RWPE2 (cell line): ENCODE measurements at regions not wholly inside any gene's neighbourhood (a gene's known extent, or its start where the extent isn't known, plus 50 kb on each side); places are given as distances from the start of the nearest gene placed in this dataset.

Source experiments
- ATAC-seq: fragments of 200-7000 bp; cut with Tn5 transposase; 3 replicates; pipeline ENCODE4 v1.9.1; 2021; ENCODE audit warnings: low read depth
- DNase-seq: peaks from one replicate; pipeline ENCODE4 v3.0.0-alpha.2; 2020; ENCODE audit warnings: low spot score
- H3K27ac ChIP-seq: fragments of 450-650 bp; 2 replicates; pipeline ENCODE4 v1.5.1; 2017; ENCODE audit warnings: mild to moderate bottlenecking; ENCODE audit not compliant: poor library complexity, severe bottlenecking
- H3K27me3 ChIP-seq: fragments of 250-450 bp; sonication (Bioruptor Pico); 2 replicates; pipeline ENCODE4 v1.5.1; 2021; ENCODE audit warnings: mild to moderate bottlenecking, moderate library complexity; ENCODE audit not compliant: insufficient read depth, poor library complexity, severe bottlenecking
- H3K36me3 ChIP-seq: fragments of 250-450 bp; sonication (Bioruptor Pico); 2 replicates; pipeline ENCODE4 v1.5.1; 2020; ENCODE audit warnings: low read depth, mild to moderate bottlenecking, moderate library complexity
- H3K4me1 ChIP-seq: fragments of 250-450 bp; sonication (Bioruptor Pico); 2 replicates; pipeline ENCODE4 v1.5.1; 2021; ENCODE audit warnings: mild to moderate bottlenecking, moderate library complexity; ENCODE audit not compliant: insufficient read depth, poor library complexity, severe bottlenecking
- H3K4me3 ChIP-seq: fragments of 250-450 bp; sonication (Bioruptor Pico); 2 replicates; pipeline ENCODE4 v1.5.1; 2021; ENCODE audit warnings: mild to moderate bottlenecking, moderate library complexity; ENCODE audit not compliant: severe bottlenecking
- H3K9me3 ChIP-seq: fragments of 250-450 bp; sonication (Bioruptor Pico); 2 replicates; pipeline ENCODE4 v1.5.1; 2021; ENCODE audit warnings: mild to moderate bottlenecking, moderate library complexity; ENCODE audit not compliant: severe bottlenecking
- TF ChIP-seq, protein P1 (sequence below): fragments of 450-650 bp; IDR thresholded peaks from one replicate; pipeline ENCODE4 v1.5.1; 2017; ENCODE audit warnings: mild to moderate bottlenecking, moderate library complexity; ENCODE audit not compliant: poor library complexity, severe bottlenecking

DNA sequence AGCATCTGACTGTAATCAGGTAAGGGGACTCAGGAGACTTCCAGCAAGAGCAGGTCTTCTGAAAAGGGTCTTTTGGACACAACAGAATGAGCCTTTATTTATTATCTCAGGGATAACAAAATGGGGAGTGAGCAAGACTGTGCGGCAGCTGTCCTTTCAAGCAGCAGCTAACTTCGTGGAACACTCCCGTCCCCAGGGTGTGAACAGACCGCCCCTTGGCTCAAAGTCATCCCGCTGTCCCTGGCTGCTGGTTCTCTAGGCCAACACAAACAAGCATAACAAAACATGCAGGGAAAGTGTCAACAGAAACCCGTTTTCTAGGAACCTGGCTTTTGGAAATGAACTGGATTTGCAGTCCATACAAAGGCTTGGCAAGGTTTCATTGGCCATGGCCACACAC is 787.9 kb upstream of the FANCL start:
- Histone ChIP-seq H3K36me3 (no peaks in the 10 kb centered on the region), H3K27me3 (no peaks in the 10 kb centered on the region), H3K27ac (no peak overlapping the region), H3K4me1 (no peaks in the 10 kb centered on the region), H3K4me3 (no peak overlapping the region), H3K9me3 (no peaks in the 10 kb centered on the region)
- DNase-seq (no peak), ATAC-seq (no peak)
- TF ChIP-seq, protein P1, sequence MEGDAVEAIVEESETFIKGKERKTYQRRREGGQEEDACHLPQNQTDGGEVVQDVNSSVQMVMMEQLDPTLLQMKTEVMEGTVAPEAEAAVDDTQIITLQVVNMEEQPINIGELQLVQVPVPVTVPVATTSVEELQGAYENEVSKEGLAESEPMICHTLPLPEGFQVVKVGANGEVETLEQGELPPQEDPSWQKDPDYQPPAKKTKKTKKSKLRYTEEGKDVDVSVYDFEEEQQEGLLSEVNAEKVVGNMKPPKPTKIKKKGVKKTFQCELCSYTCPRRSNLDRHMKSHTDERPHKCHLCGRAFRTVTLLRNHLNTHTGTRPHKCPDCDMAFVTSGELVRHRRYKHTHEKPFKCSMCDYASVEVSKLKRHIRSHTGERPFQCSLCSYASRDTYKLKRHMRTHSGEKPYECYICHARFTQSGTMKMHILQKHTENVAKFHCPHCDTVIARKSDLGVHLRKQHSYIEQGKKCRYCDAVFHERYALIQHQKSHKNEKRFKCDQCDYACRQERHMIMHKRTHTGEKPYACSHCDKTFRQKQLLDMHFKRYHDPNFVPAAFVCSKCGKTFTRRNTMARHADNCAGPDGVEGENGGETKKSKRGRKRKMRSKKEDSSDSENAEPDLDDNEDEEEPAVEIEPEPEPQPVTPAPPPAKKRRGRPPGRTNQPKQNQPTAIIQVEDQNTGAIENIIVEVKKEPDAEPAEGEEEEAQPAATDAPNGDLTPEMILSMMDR: no peak

DNA sequence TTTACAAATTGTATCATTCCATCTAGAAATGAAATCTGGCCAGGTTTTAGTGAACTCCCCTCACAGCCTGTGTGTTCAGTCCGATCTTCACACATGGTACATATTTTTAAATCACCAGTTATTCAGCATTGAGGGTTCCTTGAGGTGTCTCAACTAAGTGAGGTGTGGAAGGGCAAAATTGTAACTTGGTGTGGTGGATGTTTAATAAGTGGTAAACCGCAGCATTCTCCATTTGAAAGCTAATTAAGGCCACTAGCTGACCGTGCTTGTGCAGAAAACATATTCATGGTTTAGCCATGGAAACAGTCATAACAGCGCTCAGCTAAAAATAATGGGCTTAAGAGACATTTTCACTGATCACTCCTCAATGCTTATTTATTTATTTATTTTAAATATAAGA is 786.2 kb upstream of the FANCL start:
- no peaks in the 10 kb centered on the region for H3K27me3 ChIP-seq
- TF ChIP-seq, protein P1: no peak
- H3K4me1 ChIP-seq: no peaks in the 10 kb centered on the region
- DNase-seq: no peak
- H3K36me3 ChIP-seq: no peaks in the 10 kb centered on the region
- no peak overlapping the region for H3K4me3 ChIP-seq
- no peaks in the 10 kb centered on the region for H3K9me3 ChIP-seq
- ATAC-seq: no peak
- H3K27ac ChIP-seq: no peak overlapping the region

DNA sequence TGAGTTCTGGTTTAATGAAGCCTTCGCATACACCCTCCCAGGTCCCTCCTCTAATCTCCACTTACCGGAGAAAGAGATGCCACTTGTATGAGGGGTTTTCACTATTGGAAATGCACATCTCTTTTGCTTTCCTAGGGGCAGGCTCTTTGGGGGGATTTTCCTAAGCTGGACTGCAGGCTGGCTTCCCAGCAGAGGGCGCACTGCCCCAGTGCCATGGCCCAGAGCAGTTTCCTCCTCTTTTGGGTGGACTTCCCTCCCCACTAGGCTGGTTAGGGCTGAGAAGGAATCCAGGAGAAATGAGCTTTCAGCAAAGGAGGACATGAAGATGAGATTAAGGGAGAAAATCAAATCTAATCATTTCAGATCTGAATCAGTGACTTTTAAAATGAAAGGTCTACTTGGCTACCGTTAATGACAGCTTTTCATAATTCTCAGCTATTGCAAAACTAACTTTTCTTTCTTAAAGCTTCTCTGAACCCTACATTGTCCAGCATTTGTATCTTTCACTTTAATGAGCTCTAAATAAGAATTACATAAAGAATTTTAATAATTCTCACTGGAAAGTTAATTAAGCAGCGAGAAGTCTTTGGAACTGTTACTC is 784.1 kb upstream of the FANCL start:
- ATAC-seq: peak; percentile 38; the same call in 1 of the 3 replicates
- no peak for DNase-seq
- Histone ChIP-seq H3K9me3 (no peaks in the 10 kb centered on the region), H3K36me3 (no peaks in the 10 kb centered on the region), H3K4me1 (no peaks in the 10 kb centered on the region), H3K27me3 (no peaks in the 10 kb centered on the region), H3K27ac (no peak overlapping the region), H3K4me3 (no peak overlapping the region)
- TF ChIP-seq, protein P1: peak; percentile 66

DNA sequence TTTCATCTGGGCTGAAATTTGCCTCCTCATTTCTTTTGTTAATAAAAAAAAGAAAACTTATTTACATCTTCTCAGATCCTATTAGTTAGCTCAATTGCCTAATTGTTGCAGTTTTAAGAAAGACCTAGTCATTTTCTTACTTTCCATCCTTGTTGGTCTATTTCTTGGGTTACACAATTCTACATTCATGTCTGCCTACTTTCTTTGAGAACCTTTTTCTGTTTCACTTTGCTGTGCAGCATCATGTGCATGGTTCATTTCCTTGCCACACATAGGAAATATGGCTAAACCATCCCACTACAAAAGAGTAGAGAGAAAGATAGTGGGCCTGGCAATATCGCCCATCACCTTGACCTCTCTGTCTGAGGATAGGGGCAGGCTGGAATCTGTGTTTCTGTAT is 780.7 kb upstream of the FANCL start:
- H3K27me3 ChIP-seq: no peaks in the 10 kb centered on the region

More for the DNA sequence above, 780.7 kb upstream of the FANCL start:
- no peaks in the 10 kb centered on the region for H3K4me1 ChIP-seq
- no peaks in the 10 kb centered on the region for H3K36me3 ChIP-seq
- no peak for DNase-seq
- TF ChIP-seq, protein P1: no peak
- H3K9me3 ChIP-seq: no peaks in the 10 kb centered on the region
- no peak overlapping the region for H3K4me3 ChIP-seq
- H3K27ac ChIP-seq: no peak overlapping the region
- ATAC-seq: no peak
